ENCODE measurements at regions not wholly inside any gene's neighbourhood (a gene's known extent, or its start where the extent isn't known, plus 50 kb on each side); places are given as distances from the start of the nearest gene placed in this dataset.
"Not testable (repeated sequence)": the region's sequence is repeated elsewhere in the genome, so short reads cannot be mapped to it uniquely, and the experiment has no call there.

GRCh38 chr2:187989925-187990623, 301.6 kb upstream of the GULP1 start:
- DNase-seq (ENCODE audit: low spot score) = no peak

DNA sequence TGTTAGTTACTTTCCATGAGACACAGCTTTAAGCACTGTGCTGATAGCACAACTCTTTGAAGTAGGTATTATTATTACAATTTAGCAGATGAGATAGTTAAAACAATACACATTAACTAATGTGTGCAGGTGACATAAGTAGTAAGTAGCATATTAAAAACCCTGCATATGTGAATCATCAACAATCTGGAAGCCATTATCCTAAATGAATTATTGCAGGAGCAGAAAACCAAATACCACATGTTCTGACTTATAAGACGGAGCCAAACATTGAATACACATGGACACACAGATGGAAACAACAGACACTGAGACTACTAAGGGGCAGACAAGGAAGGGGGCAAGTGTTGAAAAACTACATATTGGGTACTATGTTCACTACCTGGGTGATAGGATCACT, 300.3 kb upstream of the GULP1 start:
- no peak for DNase-seq (ENCODE audit: low spot score)

GRCh38 chr2:187994464-187995331, 297.0 kb upstream of the GULP1 start:
- DNase-seq (ENCODE audit: low spot score) = no peak

- DNase-seq (ENCODE audit: low spot score) = no peak
Measured at GRCh38 chr2:187995556-187995955, 296.1 kb upstream of the GULP1 start.

DNA sequence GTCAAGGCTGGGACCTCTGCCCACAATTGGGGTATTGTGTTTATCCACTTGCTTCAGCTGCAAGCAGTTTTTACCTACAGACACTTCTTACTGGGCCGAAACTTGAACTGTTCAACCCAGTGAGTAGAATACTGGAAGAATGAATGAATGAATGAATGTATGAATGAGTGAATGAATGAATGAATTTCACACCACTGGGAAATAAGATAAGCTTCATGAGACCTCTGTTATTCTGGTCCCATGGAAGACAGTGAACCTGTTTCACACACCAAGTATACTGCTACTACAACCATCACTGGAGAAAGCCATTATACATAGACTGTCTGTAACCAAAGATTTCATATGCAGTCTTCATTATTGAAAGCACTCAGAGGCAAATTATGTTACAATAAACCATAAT, 295.0 kb upstream of the GULP1 start:
- no peak for DNase-seq (ENCODE audit: low spot score)

DNA sequence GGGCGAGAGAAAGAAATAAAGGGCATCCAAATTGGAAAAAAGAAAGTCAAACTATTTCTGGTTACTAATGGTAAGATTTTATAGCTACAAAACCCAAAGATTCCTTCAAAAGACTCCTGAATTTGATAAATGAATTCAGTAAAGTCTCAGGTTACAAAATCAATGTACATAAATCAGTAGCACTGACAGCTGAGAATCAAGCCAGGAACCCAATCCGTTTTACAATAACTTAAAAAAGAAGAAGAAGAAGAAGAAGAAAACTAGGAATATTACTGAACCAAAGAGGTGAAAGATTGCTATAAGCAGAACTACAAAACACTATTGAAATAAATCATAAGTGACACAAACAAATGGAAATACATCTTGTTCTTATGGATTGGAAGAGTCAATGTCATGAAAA, 291.5 kb upstream of the GULP1 start:
- no peak for DNase-seq (ENCODE audit: low spot score)

GRCh38 chr2:188003800-188004199, 287.9 kb upstream of the GULP1 start:
- DNase-seq (ENCODE audit: low spot score) = no peak

GRCh38 chr2:188013767-188014166, 277.9 kb upstream of the GULP1 start:
- DNase-seq (ENCODE audit: low spot score) = no peak

DNA sequence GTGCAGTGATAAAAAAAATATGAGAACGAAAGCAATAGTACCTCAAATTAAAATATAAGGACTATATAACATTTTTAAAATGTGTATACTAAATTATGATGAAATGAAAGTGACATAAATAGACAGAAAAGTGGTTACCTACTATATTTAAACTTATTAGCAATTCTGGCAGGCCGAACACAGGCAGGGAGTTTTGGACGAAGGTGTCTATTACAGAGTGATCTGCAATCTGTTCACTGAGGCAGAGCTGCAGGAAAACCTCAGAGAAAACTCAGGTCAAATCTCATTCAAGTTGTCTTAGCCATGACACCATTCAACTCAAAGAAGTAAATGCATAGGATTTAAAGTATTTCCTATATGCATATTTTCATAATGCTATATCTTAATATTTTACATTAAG, 274.8 kb upstream of the GULP1 start:
- DNase-seq (ENCODE audit: low spot score) = no peak

- DNase-seq (ENCODE audit: low spot score) = no peak
Measured at GRCh38 chr2:188022389-188022788, 269.3 kb upstream of the GULP1 start.

DNA sequence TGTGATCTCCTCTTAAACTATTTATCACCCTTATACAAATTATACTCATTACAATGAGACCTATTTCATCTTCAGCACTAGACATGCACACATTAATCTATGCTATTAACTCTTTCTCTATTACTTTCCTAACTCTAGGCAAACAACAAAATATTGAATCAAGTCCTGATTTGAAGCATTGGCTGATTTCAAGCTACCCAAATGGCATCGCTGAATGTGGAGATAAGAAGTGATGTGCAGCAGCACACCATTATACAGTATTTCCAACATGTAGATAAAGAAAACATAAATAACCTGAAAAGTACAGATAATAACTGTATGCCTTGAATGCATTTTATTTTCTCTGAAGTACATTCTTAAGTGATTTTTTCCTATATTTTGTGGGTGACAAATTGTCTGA, 268.6 kb upstream of the GULP1 start:
- no peak for DNase-seq (ENCODE audit: low spot score)

GRCh38 chr2:188024811-188025210, 266.9 kb upstream of the GULP1 start:
- DNase-seq (ENCODE audit: low spot score) = no peak

DNA sequence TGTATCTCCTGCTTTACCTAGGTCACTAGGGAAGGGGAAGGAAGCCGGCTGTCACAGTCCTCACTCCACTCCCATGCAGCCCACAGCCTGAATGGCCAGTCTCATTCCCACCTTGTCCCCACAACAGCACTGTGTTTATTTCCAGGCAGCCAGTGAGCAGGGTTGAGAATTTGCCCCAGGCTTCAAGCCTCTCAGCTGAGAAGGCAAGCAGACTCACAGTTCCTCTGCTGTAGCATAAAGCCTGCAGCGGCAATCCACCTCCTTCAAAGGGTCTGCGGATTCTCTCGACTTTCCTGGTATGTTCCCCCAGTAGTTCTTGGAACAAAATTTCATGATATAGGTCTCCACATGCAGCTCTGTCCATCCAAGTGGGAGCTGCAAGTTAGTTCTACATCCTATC, 262.9 kb upstream of the GULP1 start:
- DNase-seq (ENCODE audit: low spot score) = no peak

DNA sequence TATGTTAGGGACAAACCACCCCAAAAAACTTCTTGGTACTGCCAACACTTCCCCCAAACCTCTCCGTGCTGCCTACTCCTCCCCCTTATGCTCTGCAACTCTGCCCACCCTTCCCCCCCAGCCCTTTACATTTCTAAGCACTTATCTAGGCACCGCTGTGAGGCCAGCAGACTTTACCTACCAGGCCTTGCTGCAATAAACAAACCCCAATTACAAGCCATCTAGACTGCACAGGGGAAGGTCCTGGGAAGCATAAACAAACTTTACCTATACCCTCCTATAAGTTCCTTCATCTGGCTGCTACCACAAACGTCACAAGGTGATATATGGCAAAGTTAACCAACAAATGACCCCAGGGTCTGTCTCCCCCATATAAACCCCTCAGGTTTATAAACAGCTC, 259.4 kb upstream of the GULP1 start:
- no peak for DNase-seq (ENCODE audit: low spot score)

GRCh38 chr2:188032786-188033185, 258.9 kb upstream of the GULP1 start:
- no peak for DNase-seq (ENCODE audit: low spot score)

DNA sequence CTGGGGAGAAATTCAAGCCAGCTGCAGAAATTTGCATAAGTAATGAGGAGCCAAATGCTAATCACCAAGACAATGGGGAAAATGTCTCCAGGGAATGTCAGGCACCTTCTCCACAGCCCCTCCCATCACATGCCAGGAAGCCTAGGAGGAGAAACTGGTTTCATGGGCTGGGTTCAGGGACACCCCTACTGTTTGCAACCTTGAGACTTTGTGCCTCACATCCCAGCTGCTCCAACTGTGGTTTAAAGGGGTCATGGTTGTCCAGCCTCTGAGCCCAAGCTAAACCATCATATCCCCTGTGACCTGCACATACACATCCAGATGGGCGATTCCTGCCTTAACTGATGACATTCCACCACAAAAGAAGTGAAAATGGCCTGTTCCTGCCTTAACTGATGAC, 258.4 kb upstream of the GULP1 start:
- not testable (repeated sequence) for DNase-seq (ENCODE audit: low spot score)

GRCh38 chr2:188034102-188034501, 257.6 kb upstream of the GULP1 start:
- not testable (repeated sequence) for DNase-seq (ENCODE audit: low spot score)

DNA sequence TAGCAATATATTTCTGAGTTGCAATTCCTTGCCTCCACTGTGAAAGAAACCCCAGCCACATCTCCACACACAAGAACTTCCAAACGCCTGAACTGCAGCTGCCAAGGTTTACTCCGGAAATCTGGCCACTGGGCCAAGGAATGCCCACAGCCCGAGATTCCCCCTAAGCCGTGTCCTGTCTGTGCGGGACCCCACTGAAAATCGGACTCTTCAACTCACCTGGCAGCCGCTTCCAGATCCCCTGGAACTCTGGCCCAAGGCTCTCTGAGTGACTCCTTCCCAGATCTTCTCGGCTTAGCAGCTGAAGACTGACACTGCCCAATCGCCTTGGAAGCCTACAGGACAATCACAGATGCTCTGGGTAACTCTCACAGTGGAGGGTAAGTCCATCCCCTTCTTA, 256.3 kb upstream of the GULP1 start:
- not testable (repeated sequence) for DNase-seq (ENCODE audit: low spot score)

GRCh38 chr2:188036786-188037185, 254.9 kb upstream of the GULP1 start:
- not testable (repeated sequence) for DNase-seq (ENCODE audit: low spot score)

GRCh38 chr2:188039307-188039706, 252.4 kb upstream of the GULP1 start:
- DNase-seq (ENCODE audit: low spot score) = no peak

GRCh38 chr2:188042412-188042811, 249.3 kb upstream of the GULP1 start:
- DNase-seq (ENCODE audit: low spot score) = peak; percentile 4

- no peak for DNase-seq (ENCODE audit: low spot score)
Measured at GRCh38 chr2:188045016-188045415, 246.7 kb upstream of the GULP1 start.

DNA sequence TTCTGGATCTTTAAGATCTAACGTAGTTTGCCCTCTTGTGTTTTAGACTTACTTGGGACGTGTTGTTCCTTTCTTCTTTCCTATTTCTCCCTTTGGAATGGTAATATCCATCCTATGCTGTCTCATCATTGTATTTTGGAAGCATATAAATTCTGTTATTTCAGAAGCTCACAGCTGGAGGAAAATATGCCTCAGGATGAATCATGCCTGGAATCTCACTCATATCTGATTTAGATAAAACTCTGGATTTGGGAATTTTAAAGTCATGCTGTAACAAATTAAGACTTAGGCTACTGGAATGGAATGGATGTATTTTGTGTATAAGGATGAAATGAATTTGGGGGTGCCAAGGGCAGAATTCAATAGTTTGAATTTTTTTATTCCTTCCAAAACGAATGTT, 245.2 kb upstream of the GULP1 start:
- DNase-seq (ENCODE audit: low spot score) = no peak

DNA sequence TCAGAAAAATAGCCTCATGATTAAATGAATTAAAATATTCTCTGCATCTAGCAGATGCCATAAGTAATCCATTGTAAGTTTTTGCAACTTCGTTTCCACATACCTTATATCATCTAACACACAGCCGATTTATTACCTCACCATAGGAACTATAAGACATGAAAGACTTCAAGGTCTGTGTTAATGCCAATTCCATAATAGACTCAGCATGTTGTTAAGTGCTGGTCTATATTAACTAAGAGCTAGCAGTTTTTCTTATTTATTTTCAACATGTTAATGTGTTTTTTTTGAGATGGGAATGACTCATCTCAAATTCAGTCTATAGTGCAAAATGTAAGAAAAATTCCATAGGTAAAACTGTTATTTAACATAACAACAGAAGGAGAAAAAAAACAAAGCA, 243.9 kb upstream of the GULP1 start:
- no peak for DNase-seq (ENCODE audit: low spot score)

All from kidney capillary endothelial cell (primary cell).